Type B pancreatic cell (in vitro differentiated cells): ENCODE measurements at regions not wholly inside any gene's neighbourhood (a gene's known extent, or its start where the extent isn't known, plus 50 kb on each side); places are given as distances from the start of the nearest gene placed in this dataset.
A peak's percentile ranks its signal among the peaks of the same experiment; 100 is the strongest.

Experiments
- DNase-seq: peaks from one replicate; pipeline ENCODE4 v3.0.0; 2021; ENCODE audit warnings: mixed read lengths; ENCODE audit not compliant: unreplicated experiment; ENCODE audit errors: extremely low spot score
- H3K27ac Mint-ChIP-seq: 2 replicates; pipeline ENCODE4 v1.8.0; 2021; ENCODE audit warnings: mild to moderate bottlenecking, mixed read lengths
- H3K27me3 Mint-ChIP-seq: 2 replicates; pipeline ENCODE4 v1.8.0; 2021; ENCODE audit warnings: mixed read lengths
- H3K36me3 Mint-ChIP-seq: 2 replicates; pipeline ENCODE4 v1.8.0; 2021; ENCODE audit warnings: mixed read lengths
- H3K4me1 Mint-ChIP-seq: one replicate; pipeline ENCODE4 v1.8.0; 2021; ENCODE audit warnings: mixed read lengths; ENCODE audit not compliant: unreplicated experiment
- H3K4me3 Mint-ChIP-seq: 2 replicates; pipeline ENCODE4 v1.8.0; 2021; ENCODE audit warnings: mild to moderate bottlenecking, mixed read lengths
- H3K9me3 Mint-ChIP-seq: 2 replicates; pipeline ENCODE4 v1.8.0; 2021; ENCODE audit warnings: mixed read lengths
- TF ChIP-seq, protein P1 (sequence below): fragments of 200-600 bp; sonication (generic); conservative IDR thresholded peaks from 2 replicates; pipeline ENCODE4 v1.5.0; 2021; ENCODE audit warnings: antibody characterized with exemption, mild to moderate bottlenecking

GRCh38 chr5:27241564-27242257 lies 203.3 kb upstream of the CDH9 start:
- Mint-ChIP-seq H3K4me1 (peaks cover 3% of the 10 kb centered on the region), H3K36me3 (no peaks in the 10 kb centered on the region), H3K27ac (peak overlapping the region; percentile 68), H3K9me3 (peaks cover 3% of the 10 kb centered on the region), H3K4me3 (no peak overlapping the region), H3K27me3 (no peaks in the 10 kb centered on the region)
- DNase-seq = no peak
- TF ChIP-seq, protein P1, sequence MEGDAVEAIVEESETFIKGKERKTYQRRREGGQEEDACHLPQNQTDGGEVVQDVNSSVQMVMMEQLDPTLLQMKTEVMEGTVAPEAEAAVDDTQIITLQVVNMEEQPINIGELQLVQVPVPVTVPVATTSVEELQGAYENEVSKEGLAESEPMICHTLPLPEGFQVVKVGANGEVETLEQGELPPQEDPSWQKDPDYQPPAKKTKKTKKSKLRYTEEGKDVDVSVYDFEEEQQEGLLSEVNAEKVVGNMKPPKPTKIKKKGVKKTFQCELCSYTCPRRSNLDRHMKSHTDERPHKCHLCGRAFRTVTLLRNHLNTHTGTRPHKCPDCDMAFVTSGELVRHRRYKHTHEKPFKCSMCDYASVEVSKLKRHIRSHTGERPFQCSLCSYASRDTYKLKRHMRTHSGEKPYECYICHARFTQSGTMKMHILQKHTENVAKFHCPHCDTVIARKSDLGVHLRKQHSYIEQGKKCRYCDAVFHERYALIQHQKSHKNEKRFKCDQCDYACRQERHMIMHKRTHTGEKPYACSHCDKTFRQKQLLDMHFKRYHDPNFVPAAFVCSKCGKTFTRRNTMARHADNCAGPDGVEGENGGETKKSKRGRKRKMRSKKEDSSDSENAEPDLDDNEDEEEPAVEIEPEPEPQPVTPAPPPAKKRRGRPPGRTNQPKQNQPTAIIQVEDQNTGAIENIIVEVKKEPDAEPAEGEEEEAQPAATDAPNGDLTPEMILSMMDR = no peak

DNA sequence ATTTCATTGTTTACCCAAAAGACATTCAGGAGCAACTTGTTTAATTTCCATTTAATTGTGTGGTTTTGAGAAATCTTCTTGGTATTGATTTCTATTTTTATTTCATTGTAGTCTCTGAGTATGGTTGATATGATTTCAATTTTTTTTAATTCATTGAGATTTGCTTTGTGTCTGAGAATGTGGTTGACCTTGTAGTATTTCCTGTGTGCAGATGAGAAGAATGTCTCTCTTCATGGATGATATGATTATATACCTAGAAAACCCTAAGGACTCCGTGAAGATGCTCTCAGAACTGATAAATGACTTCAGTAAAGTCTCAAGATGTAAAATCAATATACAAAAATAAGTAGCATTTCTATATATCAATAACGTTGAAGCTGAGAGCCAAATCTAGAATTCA lies 202.4 kb upstream of the CDH9 start:
- H3K9me3 Mint-ChIP-seq = peaks cover 3% of the 10 kb centered on the region
- no peaks in the 10 kb centered on the region for H3K27me3 Mint-ChIP-seq

DNA sequence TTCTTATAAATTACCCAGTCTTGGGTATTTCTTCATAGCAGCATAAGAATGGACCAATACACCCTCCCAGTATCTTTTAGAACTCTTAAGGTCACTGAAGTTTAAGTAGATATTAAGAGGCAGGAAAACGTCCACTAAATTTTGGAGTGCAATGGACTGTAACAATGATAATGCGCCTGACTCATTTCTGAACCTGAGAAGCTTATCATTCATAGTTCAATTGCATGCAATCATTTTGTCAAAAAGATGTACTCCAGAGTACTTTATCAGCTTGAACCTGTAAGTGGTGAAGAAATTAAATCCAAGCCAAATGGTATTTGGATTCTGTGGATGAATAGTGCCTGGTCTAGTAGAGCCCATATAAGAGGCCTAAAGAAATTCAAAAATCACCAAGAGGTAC lies 196.5 kb upstream of the CDH9 start:
- no peaks in the 10 kb centered on the region for H3K36me3 Mint-ChIP-seq
- TF ChIP-seq, protein P1 = no peak
- H3K27me3 Mint-ChIP-seq = no peaks in the 10 kb centered on the region
- no peak overlapping the region for H3K27ac Mint-ChIP-seq
- DNase-seq = no peak
- H3K4me3 Mint-ChIP-seq = no peak overlapping the region
- no peaks in the 10 kb centered on the region for H3K9me3 Mint-ChIP-seq
- H3K4me1 Mint-ChIP-seq = no peaks in the 10 kb centered on the region

More for the DNA sequence above, 202.4 kb upstream of the CDH9 start:
- no peaks in the 10 kb centered on the region for H3K36me3 Mint-ChIP-seq
- H3K4me1 Mint-ChIP-seq = peaks cover 3% of the 10 kb centered on the region
- no peak overlapping the region for H3K4me3 Mint-ChIP-seq
- no peak overlapping the region for H3K27ac Mint-ChIP-seq
- DNase-seq = no peak
- TF ChIP-seq, protein P1 = no peak

DNA sequence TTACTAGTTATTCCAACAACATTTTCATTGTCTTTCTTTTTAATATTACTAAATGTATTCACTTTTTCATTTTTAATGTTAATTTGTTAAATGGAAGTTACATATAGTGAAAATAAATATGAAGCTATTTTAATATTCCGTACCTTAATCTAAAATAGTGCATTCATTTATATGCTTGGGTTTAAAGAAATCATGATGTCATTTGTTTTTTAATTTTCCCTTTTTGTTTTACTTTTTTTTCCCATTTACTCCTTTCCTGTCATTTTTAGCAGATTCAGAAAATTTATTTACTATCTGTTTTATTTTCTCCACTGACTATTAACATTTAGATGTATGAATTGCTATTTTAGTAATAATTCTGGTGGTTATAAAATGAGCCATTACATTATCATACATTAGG lies 183.0 kb upstream of the CDH9 start:
- no peak overlapping the region for H3K27ac Mint-ChIP-seq
- no peak overlapping the region for H3K4me3 Mint-ChIP-seq
- TF ChIP-seq, protein P1 = no peak
- H3K4me1 Mint-ChIP-seq = no peaks in the 10 kb centered on the region
- DNase-seq = no peak
- H3K27me3 Mint-ChIP-seq = no peaks in the 10 kb centered on the region
- H3K36me3 Mint-ChIP-seq = no peaks in the 10 kb centered on the region
- H3K9me3 Mint-ChIP-seq = no peaks in the 10 kb centered on the region

DNA sequence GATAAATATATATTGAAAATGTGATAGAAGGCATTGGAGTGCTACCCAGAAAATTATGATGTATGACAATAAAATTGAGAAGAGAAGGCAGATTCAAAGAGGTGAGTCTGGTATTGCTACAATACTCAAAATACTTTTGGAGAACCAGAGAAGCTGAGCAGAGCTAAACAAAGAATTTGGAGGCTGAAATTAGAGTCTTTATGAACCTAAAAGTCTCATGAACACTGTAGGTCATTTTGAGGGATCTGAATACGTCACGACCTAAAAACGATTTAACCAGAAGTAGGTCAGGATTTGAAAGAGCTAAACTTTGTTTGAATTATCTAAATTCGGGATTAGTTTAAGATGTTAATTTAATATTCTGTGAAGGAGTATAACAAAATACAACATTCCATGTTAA lies 182.4 kb upstream of the CDH9 start:
- no peaks in the 10 kb centered on the region for H3K4me1 Mint-ChIP-seq

More for the DNA sequence above, 182.4 kb upstream of the CDH9 start:
- H3K27ac Mint-ChIP-seq = no peak overlapping the region
- H3K36me3 Mint-ChIP-seq = no peaks in the 10 kb centered on the region
- TF ChIP-seq, protein P1 = no peak
- H3K4me3 Mint-ChIP-seq = no peak overlapping the region
- DNase-seq = no peak
- H3K27me3 Mint-ChIP-seq = no peaks in the 10 kb centered on the region
- no peaks in the 10 kb centered on the region for H3K9me3 Mint-ChIP-seq
